Aorta (tissue), 5 donors: ENCODE measurements at regions not wholly inside any gene's neighbourhood (a gene's known extent, or its start where the extent isn't known, plus 50 kb on each side); places are given as distances from the start of the nearest gene placed in this dataset.

Experiments used
- ATAC-seq: fragments of 200-7000 bp; cut with Tn5 transposase; one replicate; pipeline ENCODE4 v1.9.1; 2022; ENCODE audit warnings: moderate library complexity; ENCODE audit not compliant: low FRiP score
- DNase-seq, 2 donors: peaks; one replicate each; pipeline ENCODE4 v3.0.0-alpha.2; 2020
- H3K27ac ChIP-seq, 2 donors: one replicate each; pipeline ENCODE4 v1.5.1; 2013; ENCODE audit warnings: low read length in 2 of 2, mild to moderate bottlenecking in 2 of 2, moderate library complexity in 2 of 2, control low read depth in 1 of 2, inconsistent platforms in 1 of 2, low read depth in 1 of 2
- H3K27me3 ChIP-seq, 2 donors: one replicate each; pipeline ENCODE4 v1.6.1; 2013; ENCODE audit warnings: control low read depth in 1 of 2, low read length in 1 of 2, mild to moderate bottlenecking in 1 of 2, moderate library complexity in 1 of 2; ENCODE audit not compliant: insufficient read depth in 2 of 2, control insufficient read depth in 1 of 2
- H3K36me3 ChIP-seq, 2 donors: one replicate each; pipeline ENCODE4 v1.6.1; 2013; ENCODE audit warnings: control low read depth in 1 of 2, low read length in 1 of 2, mild to moderate bottlenecking in 1 of 2; ENCODE audit not compliant: insufficient read depth in 2 of 2, control insufficient read depth in 1 of 2
- H3K4me1 ChIP-seq, 2 donors: one replicate each; pipeline ENCODE4 v1.6.1; 2013; ENCODE audit warnings: low read length in 2 of 2, control low read depth in 1 of 2, mild to moderate bottlenecking in 1 of 2, moderate library complexity in 1 of 2; ENCODE audit not compliant: insufficient read depth in 2 of 2, control insufficient read depth in 1 of 2
- H3K4me3 ChIP-seq, 2 donors: one replicate each; pipeline ENCODE4 v1.5.1; 2013; ENCODE audit warnings: low read length in 2 of 2, control low read depth in 1 of 2, mild to moderate bottlenecking in 1 of 2
- H3K9me3 ChIP-seq: one replicate; pipeline ENCODE4 v1.6.1; 2013; ENCODE audit warnings: mild to moderate bottlenecking, low read length; ENCODE audit not compliant: control insufficient read depth
- WGBS, 2 donors: extraction: QIAGEN DNeasy Blood & Tissue Kit; methylation state at CpG; one replicate each; pipeline ENCODE4 v1.1.7; 2013; 5-methylcytosine and 5-hydroxymethylcytosine counted together
- intact Hi-C, 2 donors: fragments of 100-400 bp; cut with DNase I; formaldehyde crosslinking; loops; one replicate each; pipeline versions ENCODE4 v1.14.2 to v1.15.0; 2022
- donor health status: healthy with polysubstance abuse.
- donor health status: Bipolar disorder and iron deficiency.
- donor health status: DM: no; HTN: no; CAD: no.
- donor health status: DM: no; HTN: no; CAD: no.
- donor health status: DM: yes; HTN: yes; CAD: no.

DNA sequence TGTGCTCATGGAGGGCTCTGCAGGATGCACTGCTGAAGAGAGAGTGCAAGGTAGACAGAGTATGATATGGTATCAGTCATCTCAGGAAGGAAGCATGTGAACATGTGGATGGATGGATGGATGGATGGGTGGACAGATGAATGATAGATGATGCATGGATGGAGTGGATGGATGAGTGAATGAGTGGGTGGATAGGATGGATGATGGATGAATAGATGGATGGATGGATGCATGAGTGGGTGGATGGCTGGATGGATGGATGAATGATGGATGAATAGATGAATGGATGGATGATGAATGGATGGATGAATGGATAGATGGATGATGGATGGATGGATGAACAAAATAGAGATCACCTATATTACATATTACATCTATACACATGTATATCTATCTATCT is 341.3 kb downstream of the DRD1 start:
- Histone ChIP-seq H3K36me3 (no peaks in the 10 kb centered on the region), H3K27ac (no peak overlapping the region), H3K27me3 (no peaks in the 10 kb centered on the region), H3K9me3 (no peaks in the 10 kb centered on the region), H3K4me1 (no peaks in the 10 kb centered on the region), H3K4me3 (no peak overlapping the region)
- DNase-seq (no peak), ATAC-seq (no peak)
- intact Hi-C loops = no loop called here

DNA sequence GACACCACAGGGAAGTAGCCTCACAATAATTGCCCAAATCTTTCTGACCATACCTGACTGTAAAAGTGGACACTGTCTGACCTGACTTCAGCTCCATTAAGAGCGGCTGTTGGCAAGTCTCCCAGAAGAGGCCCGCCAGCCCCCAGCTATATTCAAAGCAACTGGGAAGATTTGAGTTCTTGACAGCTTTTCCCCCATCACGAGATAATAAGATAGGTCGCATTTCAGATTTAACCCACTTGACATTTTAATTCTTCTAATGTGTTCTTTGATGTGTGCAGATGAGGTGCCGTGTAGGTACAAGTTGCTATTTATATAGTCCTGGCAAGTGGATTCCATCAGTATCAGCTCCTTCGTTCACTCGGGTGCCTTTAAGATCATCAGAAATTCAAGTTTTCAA is 345.7 kb downstream of the DRD1 start:
- DNase-seq = no peak
- H3K27ac ChIP-seq = no peak overlapping the region
- 87% methylated on average over 7 of the region's 7 CpGs for WGBS, 2 donors
- no peaks in the 10 kb centered on the region for H3K27me3 ChIP-seq
- intact Hi-C loops = no loop called here
- no peak for ATAC-seq
- H3K36me3 ChIP-seq = no peaks in the 10 kb centered on the region
- no peaks in the 10 kb centered on the region for H3K9me3 ChIP-seq
- H3K4me3 ChIP-seq = no peak overlapping the region
- H3K4me1 ChIP-seq = no peaks in the 10 kb centered on the region

DNA sequence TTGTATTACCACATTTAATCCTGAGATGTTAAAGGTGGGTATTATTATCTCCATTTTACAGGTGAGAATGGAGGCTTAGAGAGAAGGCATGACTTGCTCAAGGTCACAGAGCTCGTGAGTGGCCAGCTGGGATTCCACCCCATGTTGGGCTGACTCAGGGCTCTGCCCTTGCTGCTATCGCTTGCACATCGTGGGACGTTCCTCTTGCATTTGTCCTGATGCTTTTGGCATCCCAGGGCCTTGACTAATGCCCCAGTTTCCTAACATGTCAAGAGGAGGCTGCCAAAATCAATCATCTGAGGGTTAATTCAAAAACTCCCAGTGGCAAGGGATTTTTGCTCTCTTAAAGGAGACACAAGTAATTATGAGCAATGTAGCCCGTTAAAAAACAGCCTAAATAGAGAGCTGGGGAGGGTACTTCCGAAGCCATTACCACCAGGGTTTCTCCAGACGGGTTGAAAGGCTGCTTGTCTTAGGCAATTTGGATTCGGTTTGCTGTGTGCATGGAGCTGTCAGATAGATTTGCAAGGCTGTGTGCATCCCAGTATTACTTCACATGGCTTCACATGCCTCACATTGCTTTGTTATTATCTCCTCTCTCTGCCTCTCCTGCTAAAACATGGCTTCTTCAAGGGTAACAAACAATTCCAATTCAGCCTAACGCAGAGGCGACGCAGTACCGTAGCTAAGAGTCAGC is 347.4 kb downstream of the DRD1 start:
- Histone ChIP-seq H3K27me3 (no peaks in the 10 kb centered on the region), H3K4me1 (no peaks in the 10 kb centered on the region), H3K4me3 (no peak overlapping the region), H3K36me3 (no peaks in the 10 kb centered on the region), H3K27ac (no peak overlapping the region), H3K9me3 (no peaks in the 10 kb centered on the region)
- ATAC-seq (no peak), DNase-seq (no peak)
- 58 to 59% methylated on average over 12 of the region's 12 CpGs for WGBS, 2 donors
- intact Hi-C loops = no loop called here

DNA sequence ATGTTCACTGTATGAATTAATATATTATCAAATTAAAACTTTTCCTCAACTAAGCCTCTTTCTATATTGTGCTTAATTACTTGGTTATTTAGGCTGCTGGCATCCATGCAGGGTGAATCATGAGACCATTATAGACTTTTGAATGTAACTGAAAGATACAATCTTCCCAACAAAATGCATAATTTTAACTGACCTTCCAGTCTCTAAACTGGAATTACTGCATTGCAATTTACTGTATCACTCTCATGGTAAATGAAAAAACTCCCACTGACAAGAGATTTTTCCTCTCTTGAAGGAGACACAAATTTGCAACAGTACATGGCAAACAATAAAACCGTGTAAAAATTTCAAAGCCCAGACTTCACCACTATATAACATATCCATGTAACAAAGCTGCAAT is 349.5 kb downstream of the DRD1 start:
- WGBS, 2 donors = 79 to 80% methylated on average over 1 of the region's 1 CpG
- no peak overlapping the region for H3K27ac ChIP-seq
- ATAC-seq = no peak

DNA sequence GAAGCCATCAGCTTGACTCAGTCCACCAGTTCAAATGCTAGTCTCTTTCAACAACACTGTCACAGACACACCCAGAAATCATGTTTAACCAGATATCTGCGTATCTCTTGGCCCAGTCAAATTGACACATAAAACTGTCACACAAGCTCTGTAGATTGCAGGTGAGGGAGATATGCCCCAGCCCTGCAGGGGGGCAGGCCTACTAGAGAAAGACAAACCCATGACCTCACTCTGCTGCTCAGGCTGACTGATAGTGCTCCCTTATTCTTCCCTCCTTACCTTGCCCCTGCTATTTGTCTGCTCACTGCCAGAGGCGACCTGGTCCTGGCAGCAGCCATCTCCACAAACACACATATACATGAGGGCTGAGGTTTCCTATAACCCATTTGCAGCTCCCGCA is 351.3 kb downstream of the DRD1 start:
- DNase-seq (no peak), ATAC-seq (no peak)
- no peaks in the 10 kb centered on the region for H3K9me3 ChIP-seq
- intact Hi-C loops = no loop called here
- 93 to 95% methylated on average over 3 of the region's 3 CpGs for WGBS, 2 donors
- no peak overlapping the region for H3K27ac ChIP-seq
- H3K4me1 ChIP-seq = no peaks in the 10 kb centered on the region
- H3K36me3 ChIP-seq = no peaks in the 10 kb centered on the region
- H3K4me3 ChIP-seq = no peak overlapping the region
- H3K27me3 ChIP-seq = no peaks in the 10 kb centered on the region

More for the DNA sequence above, 349.5 kb downstream of the DRD1 start:
- H3K4me3 ChIP-seq = no peak overlapping the region
- intact Hi-C loops = no loop called here
- H3K4me1 ChIP-seq = no peaks in the 10 kb centered on the region
- DNase-seq = no peak
- H3K36me3 ChIP-seq = no peaks in the 10 kb centered on the region
- no peaks in the 10 kb centered on the region for H3K9me3 ChIP-seq
- H3K27me3 ChIP-seq = no peaks in the 10 kb centered on the region

DNA sequence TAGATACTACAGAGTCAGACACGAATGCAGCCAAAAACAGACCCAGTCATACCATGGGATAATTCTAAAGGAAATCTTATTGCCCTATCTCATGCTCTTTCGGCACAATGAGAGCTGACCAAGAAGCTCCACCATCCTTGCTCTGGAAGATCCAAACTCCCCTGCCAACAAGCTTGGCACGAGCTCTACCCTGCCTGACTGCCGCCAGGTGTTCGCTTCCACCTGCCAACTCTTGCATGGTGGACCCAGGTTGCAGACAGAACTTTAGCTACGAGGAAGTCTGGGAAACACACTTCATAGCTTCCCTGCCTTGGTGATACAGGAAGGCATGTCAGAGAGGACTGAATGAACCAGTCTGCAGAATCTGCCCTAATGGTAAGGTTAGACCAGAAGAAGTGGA is 355.0 kb downstream of the DRD1 start:
- Histone ChIP-seq H3K36me3 (no peaks in the 10 kb centered on the region), H3K9me3 (no peaks in the 10 kb centered on the region), H3K27me3 (no peaks in the 10 kb centered on the region), H3K4me3 (no peak overlapping the region), H3K4me1 (no peaks in the 10 kb centered on the region), H3K27ac (no peak overlapping the region)
- DNase-seq (no peak), ATAC-seq (no peak)
- intact Hi-C loops = no loop called here
- WGBS, 2 donors = 80 to 92% methylated on average over 6 of the region's 6 CpGs

DNA sequence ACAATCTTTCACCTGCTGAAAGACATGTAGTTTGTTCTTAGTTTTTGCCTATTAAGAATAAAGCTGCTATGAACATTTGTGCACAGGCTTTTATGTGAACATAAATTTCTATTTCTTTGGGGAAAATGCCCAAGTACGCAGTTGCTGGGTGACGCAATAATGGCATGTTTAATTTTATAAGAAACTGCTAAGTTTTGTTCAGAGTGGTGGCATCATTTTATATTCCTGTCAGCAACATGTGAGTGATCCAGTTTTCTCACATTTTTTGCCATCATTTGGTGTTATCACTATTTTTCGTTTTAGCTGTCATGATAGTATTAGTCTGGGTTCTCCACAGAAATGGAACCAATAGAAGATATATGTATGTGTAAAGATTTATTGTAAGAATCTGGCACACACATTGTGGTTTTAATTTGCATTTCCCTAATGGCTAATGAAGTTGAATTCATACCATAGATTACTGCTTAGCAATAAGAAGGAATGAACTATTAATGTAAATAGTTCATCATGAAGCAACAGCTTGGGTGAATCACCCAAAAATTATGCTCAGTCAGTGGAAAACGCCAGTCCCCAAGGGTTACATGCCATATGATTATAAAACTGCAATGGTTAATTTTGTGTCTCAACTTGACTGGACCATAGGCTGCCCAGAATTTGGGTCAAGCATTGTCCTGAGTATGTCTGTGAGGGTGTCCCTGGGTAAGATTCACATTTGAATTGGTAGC is 358.6 kb downstream of the MSX2 start:
- intact Hi-C loops = no loop called here
- no peaks in the 10 kb centered on the region for H3K27me3 ChIP-seq
- WGBS, 2 donors = 79 to 84% methylated on average over 4 of the region's 4 CpGs
- H3K9me3 ChIP-seq = no peaks in the 10 kb centered on the region
- no peak overlapping the region for H3K27ac ChIP-seq
- DNase-seq (no peak), ATAC-seq (no peak)
- no peak overlapping the region for H3K4me3 ChIP-seq
- H3K36me3 ChIP-seq = no peaks in the 10 kb centered on the region
- H3K4me1 ChIP-seq = no peaks in the 10 kb centered on the region

DNA sequence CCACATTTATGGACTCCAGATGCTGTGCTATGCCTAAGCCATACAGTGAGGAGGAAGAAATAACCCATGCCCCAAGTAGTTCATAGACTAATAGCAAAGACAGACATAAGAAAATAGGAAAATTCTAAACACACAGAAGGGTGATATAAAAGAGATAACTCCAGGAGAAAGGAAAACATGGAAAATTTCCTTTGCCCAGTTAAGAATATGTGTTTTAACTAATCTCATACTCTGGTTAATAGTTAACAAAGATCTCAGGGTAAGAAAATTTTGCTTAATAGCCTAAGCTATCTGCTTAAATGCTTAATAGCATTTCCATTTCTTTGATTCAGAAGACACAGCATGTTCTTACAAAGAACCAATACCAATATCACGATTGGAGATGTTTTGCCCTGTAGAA is 358.0 kb downstream of the MSX2 start:
- H3K36me3 ChIP-seq = no peaks in the 10 kb centered on the region
- intact Hi-C loops = no loop called here
- H3K4me3 ChIP-seq = no peak overlapping the region
- no peak for ATAC-seq
- no peak for DNase-seq
- 73 to 76% methylated on average over 1 of the region's 1 CpG for WGBS, 2 donors
- no peak overlapping the region for H3K27ac ChIP-seq
- H3K4me1 ChIP-seq = no peaks in the 10 kb centered on the region
- no peaks in the 10 kb centered on the region for H3K9me3 ChIP-seq
- no peaks in the 10 kb centered on the region for H3K27me3 ChIP-seq

DNA sequence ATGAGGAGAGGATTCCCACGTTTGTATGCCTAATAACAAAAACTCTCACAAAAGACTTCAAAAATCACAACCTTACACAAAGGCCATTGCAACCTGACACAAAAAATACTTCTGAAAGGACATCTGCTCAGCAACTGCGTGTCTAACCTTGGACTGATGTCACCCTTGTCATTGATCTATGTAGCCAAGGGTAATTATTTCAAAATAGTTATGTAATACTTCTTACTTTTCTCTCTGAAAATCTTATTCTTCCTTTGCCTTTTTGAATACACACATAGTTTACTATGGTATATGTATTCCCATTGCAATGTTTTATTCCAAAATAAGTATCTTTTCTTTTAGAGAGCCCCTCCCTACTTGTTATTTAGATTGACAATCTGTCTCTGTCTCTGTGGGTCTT is 355.3 kb downstream of the MSX2 start:
- ATAC-seq (no peak), DNase-seq (no peak)
- no peaks in the 10 kb centered on the region for H3K9me3 ChIP-seq
- intact Hi-C loops = no loop called here
- 97 to 98% methylated on average over 2 of the region's 2 CpGs for WGBS, 2 donors
- H3K4me3 ChIP-seq = no peak overlapping the region
- H3K27me3 ChIP-seq = no peaks in the 10 kb centered on the region
- no peaks in the 10 kb centered on the region for H3K36me3 ChIP-seq
- H3K4me1 ChIP-seq = peaks cover 0 to 3% of the 10 kb centered on the region in 2 donors
- no peak overlapping the region for H3K27ac ChIP-seq
